Neuronal stem cell (in vitro differentiated cells): ENCODE measurements at regions not wholly inside any gene's neighbourhood (a gene's known extent, or its start where the extent isn't known, plus 50 kb on each side); places are given as distances from the start of the nearest gene placed in this dataset.
A peak's percentile ranks its signal among the peaks of the same experiment; 100 is the strongest.

Experiments
- DNase-seq: peaks from one replicate; pipeline ENCODE4 v3.0.0-alpha.2; 2013; ENCODE audit warnings: low spot score
- H2AFZ ChIP-seq: one replicate; pipeline ENCODE4 v1.6.1; 2013; ENCODE audit warnings: mild to moderate bottlenecking, low read length, inconsistent platforms
- H2AK5ac ChIP-seq: 2 replicates; pipeline ENCODE4 v1.6.1; 2013; ENCODE audit warnings: low read depth, mild to moderate bottlenecking, inconsistent platforms, low read length, moderate library complexity, mixed read lengths
- H2BK120ac ChIP-seq: 2 replicates; pipeline ENCODE4 v1.6.1; 2013; ENCODE audit warnings: low read depth, mild to moderate bottlenecking, inconsistent platforms, low read length, moderate library complexity, mixed read lengths
- H2BK12ac ChIP-seq: one replicate; pipeline ENCODE4 v1.6.1; 2013; ENCODE audit warnings: low read length, inconsistent platforms
- H2BK15ac ChIP-seq: 2 replicates; pipeline ENCODE4 v1.6.1; 2013; ENCODE audit warnings: mild to moderate bottlenecking, low read length, inconsistent platforms, mixed read lengths
- H2BK5ac ChIP-seq: one replicate; pipeline ENCODE4 v1.6.1; 2013; ENCODE audit warnings: inconsistent platforms, mild to moderate bottlenecking, low read length, moderate library complexity
- H3K14ac ChIP-seq: one replicate; pipeline ENCODE4 v1.6.1; 2013; ENCODE audit warnings: low read length, inconsistent platforms
- H3K18ac ChIP-seq: 2 replicates; pipeline ENCODE4 v1.6.1; 2013; ENCODE audit warnings: low read length, inconsistent platforms
- H3K23ac ChIP-seq: 2 replicates; pipeline ENCODE4 v1.6.1; 2013; ENCODE audit warnings: low read depth, mild to moderate bottlenecking, mixed read lengths, low read length, inconsistent platforms; ENCODE audit not compliant: poor library complexity
- H3K27ac ChIP-seq: replicated peaks from 3 replicates; pipeline ENCODE4 v1.5.1; 2013; ENCODE audit warnings: low read length, inconsistent platforms
- H3K27me3 ChIP-seq, 3 experiments: 2 replicates each; pipeline ENCODE4 v1.6.1; 2013; ENCODE audit warnings: low read length in 3 of 3, mild to moderate bottlenecking in 2 of 3, inconsistent platforms in 1 of 3, low read depth in 1 of 3, mixed read lengths in 1 of 3, moderate library complexity in 1 of 3; ENCODE audit not compliant: control insufficient read depth in 3 of 3, insufficient read depth in 3 of 3
- H3K36me3 ChIP-seq, 2 donors: replicated peaks in 1 of 2; 2 replicates each; pipeline ENCODE4 v1.6.1; 2013; ENCODE audit warnings: low read length in 2 of 2; ENCODE audit not compliant: control insufficient read depth in 2 of 2, insufficient read depth in 2 of 2
- H3K4ac ChIP-seq: 2 replicates; pipeline ENCODE4 v1.6.1; 2013; ENCODE audit warnings: inconsistent platforms, mild to moderate bottlenecking, low read length, moderate library complexity
- H3K4me1 ChIP-seq, 2 donors: 1 replicate in 1 of 2; 2 replicates in 1 of 2; pipeline ENCODE4 v1.6.1; 2013; ENCODE audit warnings: low read length in 2 of 2, low read depth in 1 of 2; ENCODE audit not compliant: control insufficient read depth in 2 of 2, insufficient read depth in 1 of 2
- H3K4me2 ChIP-seq: one replicate; pipeline ENCODE4 v1.6.1; 2013; ENCODE audit warnings: mild to moderate bottlenecking, low read length, inconsistent platforms; ENCODE audit not compliant: insufficient read depth, poor library complexity, severe bottlenecking
- H3K4me3 ChIP-seq, 2 donors: 2 replicates each; pipeline ENCODE4 v1.5.1; 2013; ENCODE audit warnings: low read length in 2 of 2, mild to moderate bottlenecking in 2 of 2, inconsistent platforms in 1 of 2, moderate library complexity in 1 of 2
- H3K79me1 ChIP-seq: one replicate; pipeline ENCODE4 v1.6.1; 2013; ENCODE audit warnings: low read depth, mild to moderate bottlenecking, inconsistent platforms, low read length, moderate library complexity
- H3K9ac ChIP-seq: one replicate; pipeline ENCODE4 v1.6.1; 2013; ENCODE audit warnings: mild to moderate bottlenecking, low read depth, low read length, inconsistent platforms; ENCODE audit not compliant: poor library complexity
- H3K9me3 ChIP-seq, 2 donors: replicated peaks in 1 of 2; 2 replicates each; pipeline versions ENCODE3 to v1.6.1; 2013; ENCODE audit warnings: low read length in 2 of 2, mild to moderate bottlenecking in 2 of 2, inconsistent platforms in 1 of 2, low read depth in 1 of 2, mixed read lengths in 1 of 2, moderate library complexity in 1 of 2; ENCODE audit not compliant: control insufficient read depth in 2 of 2, insufficient read depth in 1 of 2
- H4K8ac ChIP-seq: one replicate; pipeline ENCODE4 v1.6.1; 2013; ENCODE audit warnings: low read depth, mild to moderate bottlenecking, inconsistent platforms, low read length, moderate library complexity
- H4K91ac ChIP-seq: one replicate; pipeline ENCODE4 v1.6.1; 2013; ENCODE audit warnings: low read length, low read depth, mild to moderate bottlenecking, inconsistent platforms; ENCODE audit not compliant: poor library complexity
- WGBS, 2 donors: extraction: QIAGEN DNeasy Blood & Tissue Kit; methylation state at CpG; one replicate each; pipeline ENCODE4 v1.1.7; 2013; ENCODE audit warnings: missing lambda C conversion rate in 2 of 2, mixed read lengths in 1 of 2; ENCODE audit not compliant: insufficient read length in 2 of 2, insufficient replicate concordance in 1 of 2; ENCODE audit errors: extremely low coverage in 2 of 2; 5-methylcytosine and 5-hydroxymethylcytosine counted together

- Histone ChIP-seq H3K9ac (no peak overlapping the region), H2BK5ac (no peak overlapping the region), H4K8ac (no peak overlapping the region), H3K36me3 (no peaks in the 10 kb centered on the region), H2BK15ac (no peak overlapping the region), H2BK120ac (no peak overlapping the region), H2BK12ac (no peak overlapping the region), H3K4ac (no peak overlapping the region), H3K23ac (no peak overlapping the region), H4K91ac (no peak overlapping the region), H3K27ac (no peak overlapping the region), H3K79me1 (no peaks in the 10 kb centered on the region), H3K18ac (peak overlapping the region; percentile 44), H3K14ac (peak overlapping the region; percentile 51), H2AK5ac (no peak overlapping the region), H3K4me3 (no peak overlapping the region), H3K9me3 (no peaks in the 10 kb centered on the region), H3K27me3 (no peaks in the 10 kb centered on the region), H3K4me2 (no peak overlapping the region), H3K4me1 (peaks cover 0 to 2% of the 10 kb centered on the region in 2 donors), H2AFZ (no peak overlapping the region)
- DNase-seq: no peak
- no CpG with 5 or more reads among the region's 14 CpGs for WGBS, 2 donors
Observed at GRCh38 chr14:101398011-101398410, 163.3 kb upstream of the DIO3 start.

- Histone ChIP-seq H3K9me3 (no peaks in the 10 kb centered on the region), H3K4me1 (peaks cover 0 to 2% of the 10 kb centered on the region in 2 donors), H3K36me3 (no peaks in the 10 kb centered on the region), H2BK15ac (peak overlapping the region; percentile 15), H4K91ac (no peak overlapping the region), H3K9ac (no peak overlapping the region), H2BK5ac (no peak overlapping the region), H2BK120ac (no peak overlapping the region), H2BK12ac (peak overlapping the region; percentile 33), H2AK5ac (peak overlapping the region; percentile 9), H3K23ac (peak overlapping the region; percentile 34), H3K79me1 (no peaks in the 10 kb centered on the region), H3K18ac (peak overlapping the region; percentile 84), H3K27ac (no peak overlapping the region), H2AFZ (no peak overlapping the region), H3K4me3 (no peak overlapping the region), H3K4ac (no peak overlapping the region), H3K27me3 (no peaks in the 10 kb centered on the region), H3K4me2 (no peak overlapping the region), H4K8ac (no peak overlapping the region), H3K14ac (no peak overlapping the region)
- DNase-seq: no peak
- WGBS, 2 donors: no CpG with 5 or more reads among the region's 5 CpGs
Observed at GRCh38 chr14:101399737-101400517, 161.4 kb upstream of the DIO3 start.

DNA sequence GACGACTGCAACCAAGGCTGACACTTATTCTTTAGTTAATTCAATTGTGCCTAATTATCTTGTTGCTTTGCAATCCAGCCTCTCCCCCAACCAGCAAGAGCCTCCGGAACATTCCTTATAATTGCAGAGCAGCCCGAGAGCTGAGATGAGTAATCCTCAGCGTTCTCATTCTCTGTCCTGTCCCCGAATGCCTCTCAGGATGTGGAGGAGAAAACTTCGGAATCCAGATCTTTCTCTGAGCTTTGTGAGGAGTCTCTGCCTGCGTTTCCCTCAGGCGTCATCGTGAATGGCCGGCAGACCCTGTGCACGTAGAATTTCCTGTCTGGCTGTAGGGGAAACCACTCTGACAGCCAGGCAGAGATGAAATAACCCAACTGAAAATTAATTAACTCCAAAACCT is 160.5 kb upstream of the DIO3 start:
- DNase-seq: no peak
- H3K4me2 ChIP-seq: no peak overlapping the region
- H2AFZ ChIP-seq: no peak overlapping the region
- no peak overlapping the region for H2AK5ac ChIP-seq
- no peak overlapping the region for H2BK5ac ChIP-seq
- no peak overlapping the region for H3K18ac ChIP-seq
- no peaks in the 10 kb centered on the region for H3K9me3 ChIP-seq
- H3K9ac ChIP-seq: no peak overlapping the region
- no peak overlapping the region for H2BK12ac ChIP-seq
- H3K36me3 ChIP-seq: no peaks in the 10 kb centered on the region
- H3K79me1 ChIP-seq: no peaks in the 10 kb centered on the region
- WGBS, 2 donors: no CpG with 5 or more reads among the region's 11 CpGs
- H3K4me1 ChIP-seq: peaks cover 0 to 2% of the 10 kb centered on the region in 2 donors
- no peak overlapping the region for H2BK120ac ChIP-seq
- no peak overlapping the region for H3K4ac ChIP-seq
- no peak overlapping the region for H2BK15ac ChIP-seq
- H3K4me3 ChIP-seq: no peak overlapping the region
- no peak overlapping the region for H4K91ac ChIP-seq
- no peak overlapping the region for H3K23ac ChIP-seq
- H3K14ac ChIP-seq: no peak overlapping the region
- H4K8ac ChIP-seq: no peak overlapping the region
- H3K27ac ChIP-seq: no peak overlapping the region
- no peaks in the 10 kb centered on the region for H3K27me3 ChIP-seq

- Histone ChIP-seq H3K27me3 (no peaks in the 10 kb centered on the region), H2BK15ac (no peak overlapping the region), H3K18ac (peak overlapping the region; percentile 46), H3K9ac (no peak overlapping the region), H3K9me3 (no peaks in the 10 kb centered on the region), H2BK120ac (no peak overlapping the region), H3K36me3 (no peaks in the 10 kb centered on the region), H3K4me2 (no peak overlapping the region), H2AFZ (no peak overlapping the region), H3K23ac (no peak overlapping the region), H3K79me1 (no peaks in the 10 kb centered on the region), H3K14ac (no peak overlapping the region), H2BK5ac (no peak overlapping the region), H4K8ac (no peak overlapping the region), H3K4me1 (peaks cover 0 to 7% of the 10 kb centered on the region in 2 donors), H3K27ac (no peak overlapping the region), H2BK12ac (no peak overlapping the region), H2AK5ac (peak overlapping the region; percentile 11), H3K4ac (no peak overlapping the region), H3K4me3 (no peak overlapping the region), H4K91ac (no peak overlapping the region)
- DNase-seq: no peak
- no CpG with 5 or more reads among the region's 23 CpGs for WGBS, 2 donors
Observed at GRCh38 chr14:101402936-101403660, 158.2 kb upstream of the DIO3 start.
